Erythroblast (primary cell): ENCODE measurements at regions not wholly inside any gene's neighbourhood (a gene's known extent, or its start where the extent isn't known, plus 50 kb on each side); places are given as distances from the start of the nearest gene placed in this dataset.

Experiments
- GATA1 ChIP-seq: IDR thresholded peaks from 2 replicates; pipeline ENCODE4 v1.6.1; 2011; ENCODE audit warnings: low read depth, mild to moderate bottlenecking, control low read depth, low read length, moderate library complexity
- POLR2A ChIP-seq: IDR thresholded peaks from 2 replicates; pipeline ENCODE4 v1.6.1; 2011; ENCODE audit warnings: mild to moderate bottlenecking, low read length

DNA sequence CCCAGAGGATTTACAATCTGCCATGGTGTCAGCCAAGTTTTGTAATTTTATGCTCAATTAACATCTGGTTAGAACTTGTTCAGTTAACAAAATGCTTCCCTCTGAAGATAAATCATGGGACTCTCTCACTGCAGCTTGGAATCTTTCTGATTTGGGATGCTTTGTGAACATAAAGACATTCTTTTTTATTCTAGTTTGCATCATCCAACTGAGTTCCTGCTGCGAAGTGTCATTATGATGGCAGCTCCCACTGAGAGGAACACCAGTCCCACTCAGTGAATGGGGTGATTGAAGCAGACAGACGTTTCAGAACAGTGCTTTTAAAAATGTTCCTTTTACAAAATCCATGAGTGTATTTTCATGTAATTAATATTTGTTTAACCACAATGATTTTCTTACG, 863.8 kb downstream of the TLE4 start:
- TF ChIP-seq POLR2A: no peak
- TF ChIP-seq GATA1: no peak
